GM19043 (cell line): ENCODE measurements at regions not wholly inside any gene's neighbourhood (a gene's known extent, or its start where the extent isn't known, plus 50 kb on each side); places are given as distances from the start of the nearest gene placed in this dataset.
A peak's percentile ranks its signal among the peaks of the same experiment; 100 is the strongest.

Source experiments
- ATAC-seq: cut with Tn5 transposase; IDR thresholded peaks from one replicate; pipeline ENCODE4 v1.9.1; 2021; ENCODE audit warnings: low read depth; ENCODE audit not compliant: unreplicated experiment

- no peak for ATAC-seq
These were observed 71.7 kb upstream of the MROH9 start for GRCh38 chr1:170863621-170864020.

GRCh38 chr1:170864238-170864637 is 71.1 kb upstream of the MROH9 start:
- no peak for ATAC-seq

- no peak for ATAC-seq
These were observed 70.3 kb upstream of the MROH9 start for GRCh38 chr1:170864876-170865538.

DNA sequence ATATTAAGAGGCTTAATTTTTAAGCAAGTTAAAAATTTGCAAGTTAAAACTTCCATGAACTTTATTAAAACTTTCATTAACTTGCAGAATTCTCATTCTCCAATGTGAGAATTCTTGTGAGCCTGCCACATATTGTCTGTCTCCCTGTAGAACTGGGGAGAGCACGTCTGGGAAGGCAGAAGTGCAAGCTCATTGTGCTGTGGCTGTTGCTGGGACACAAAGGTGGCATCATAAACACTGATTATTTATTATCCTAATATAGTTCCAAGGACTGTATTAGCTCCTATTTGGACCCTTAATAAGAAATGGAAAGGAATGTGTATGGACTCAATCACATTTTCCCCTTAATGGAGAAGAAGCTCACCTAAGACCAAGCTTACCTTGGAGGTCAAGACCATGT is 68.7 kb upstream of the MROH9 start:
- ATAC-seq = no peak

- ATAC-seq = no peak
These were observed 63.5 kb upstream of the MROH9 start for GRCh38 chr1:170871868-170872267.

GRCh38 chr1:170872663-170873062 is 62.7 kb upstream of the MROH9 start:
- ATAC-seq = peak; percentile 79

DNA sequence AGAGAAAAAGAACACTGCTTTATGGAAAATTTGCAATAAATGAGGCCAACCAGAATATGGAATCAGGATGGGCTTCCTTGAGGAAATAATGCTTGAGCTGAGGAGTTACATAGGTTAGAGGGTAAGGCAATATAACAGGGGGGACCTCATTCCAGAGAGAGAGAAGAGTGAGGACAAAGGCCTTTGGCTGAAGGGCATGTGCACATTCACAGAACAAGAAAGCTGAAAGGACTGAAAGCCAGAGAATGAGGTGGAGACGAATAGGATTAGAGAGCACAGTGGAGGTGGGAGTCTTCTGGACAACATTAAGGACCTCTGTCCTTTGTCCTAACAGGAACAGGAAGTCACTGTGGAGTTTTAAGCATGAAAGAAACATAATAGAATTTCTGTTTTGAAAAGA is 60.7 kb upstream of the MROH9 start:
- no peak for ATAC-seq

DNA sequence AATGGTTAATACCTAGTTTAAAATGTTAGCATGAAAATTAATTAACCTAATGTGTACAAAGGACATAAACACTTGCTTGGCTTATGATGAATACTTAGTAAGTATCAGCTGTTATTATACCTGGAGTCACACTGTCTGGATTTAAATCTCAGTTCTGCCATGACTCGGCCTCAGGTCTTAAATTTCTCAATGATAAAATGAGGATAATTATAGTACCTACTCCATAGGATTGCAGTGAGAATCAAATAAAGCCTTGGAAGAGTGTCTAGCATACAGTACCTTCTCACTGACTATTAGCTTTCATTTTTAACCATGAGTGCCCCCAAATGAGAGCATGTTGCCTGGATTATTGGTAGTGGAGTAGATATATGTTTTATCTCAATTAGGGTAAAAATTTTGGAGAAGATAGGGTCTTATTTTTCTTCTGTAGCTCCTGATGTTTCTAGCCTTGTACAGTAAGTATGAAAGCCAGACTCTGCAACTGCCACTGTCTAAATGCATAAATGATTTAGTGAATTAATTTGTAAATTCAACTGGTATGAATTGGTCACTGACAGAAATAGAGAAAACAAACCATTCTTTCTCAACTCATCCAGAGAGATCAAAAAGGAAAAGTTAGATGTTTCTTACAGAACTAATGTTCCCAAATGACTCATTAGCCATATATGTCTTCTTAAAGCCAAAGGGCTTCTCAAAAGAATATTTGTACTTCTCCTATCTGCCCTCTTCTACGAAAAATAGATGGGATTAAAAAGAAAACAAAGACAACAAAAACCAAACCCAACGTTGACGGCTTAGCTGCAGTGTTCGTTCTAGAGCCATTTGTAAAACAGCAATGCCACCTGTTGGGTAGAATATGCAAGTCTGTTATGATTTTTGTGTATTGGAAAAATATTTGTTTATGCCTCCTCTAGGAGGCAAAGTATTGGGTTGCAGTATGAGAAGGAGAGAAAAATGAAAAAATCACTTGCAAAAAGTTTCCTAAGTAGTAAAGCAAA is 53.8 kb upstream of the MROH9 start:
- no peak for ATAC-seq
